ENCODE measurements at regions not wholly inside any gene's neighbourhood (a gene's known extent, or its start where the extent isn't known, plus 50 kb on each side); places are given as distances from the start of the nearest gene placed in this dataset.

GRCh38 chr6:164275773-164276172 lies 861.3 kb downstream of the QKI start:
- TF ChIP-seq RAD21 (IDR thresholded peaks at IDR 0.05; ENCODE audit: low read length), result no peak
- TF ChIP-seq, protein P1, sequence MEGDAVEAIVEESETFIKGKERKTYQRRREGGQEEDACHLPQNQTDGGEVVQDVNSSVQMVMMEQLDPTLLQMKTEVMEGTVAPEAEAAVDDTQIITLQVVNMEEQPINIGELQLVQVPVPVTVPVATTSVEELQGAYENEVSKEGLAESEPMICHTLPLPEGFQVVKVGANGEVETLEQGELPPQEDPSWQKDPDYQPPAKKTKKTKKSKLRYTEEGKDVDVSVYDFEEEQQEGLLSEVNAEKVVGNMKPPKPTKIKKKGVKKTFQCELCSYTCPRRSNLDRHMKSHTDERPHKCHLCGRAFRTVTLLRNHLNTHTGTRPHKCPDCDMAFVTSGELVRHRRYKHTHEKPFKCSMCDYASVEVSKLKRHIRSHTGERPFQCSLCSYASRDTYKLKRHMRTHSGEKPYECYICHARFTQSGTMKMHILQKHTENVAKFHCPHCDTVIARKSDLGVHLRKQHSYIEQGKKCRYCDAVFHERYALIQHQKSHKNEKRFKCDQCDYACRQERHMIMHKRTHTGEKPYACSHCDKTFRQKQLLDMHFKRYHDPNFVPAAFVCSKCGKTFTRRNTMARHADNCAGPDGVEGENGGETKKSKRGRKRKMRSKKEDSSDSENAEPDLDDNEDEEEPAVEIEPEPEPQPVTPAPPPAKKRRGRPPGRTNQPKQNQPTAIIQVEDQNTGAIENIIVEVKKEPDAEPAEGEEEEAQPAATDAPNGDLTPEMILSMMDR (conservative IDR thresholded peaks at IDR 0.05; ENCODE audit: low read depth, low read length), result no peak
- TF ChIP-seq FOS (IDR thresholded peaks at IDR 0.05; ENCODE audit: low read depth, low read length), result no peak
- no peak for TF ChIP-seq POLR2A (IDR thresholded peaks at IDR 0.05; ENCODE audit: low read depth, low read length)
- no peak for TF ChIP-seq RFX5 (IDR thresholded peaks at IDR 0.05; ENCODE audit: low read depth, low read length)
- TF ChIP-seq MXI1 (IDR thresholded peaks at IDR 0.05; ENCODE audit: borderline replicate concordance, low read depth, low read length), result no peak
- TF ChIP-seq RCOR1 (IDR thresholded peaks at IDR 0.05; ENCODE audit: insufficient replicate concordance, low read length), result no peak
- no peak for TF ChIP-seq MAZ (IDR thresholded peaks at IDR 0.05; ENCODE audit: borderline replicate concordance, low read depth, low read length)
- TF ChIP-seq CEBPB (IDR thresholded peaks at IDR 0.05; ENCODE audit: low read depth, low read length), result no peak

Data from IMR-90 (cell line).